Gastroesophageal sphincter (tissue), 3 donors: ENCODE measurements at regions not wholly inside any gene's neighbourhood (a gene's known extent, or its start where the extent isn't known, plus 50 kb on each side); places are given as distances from the start of the nearest gene placed in this dataset.

Source experiments
- POLR2A ChIP-seq, 2 donors: fragments of 450-650 bp; IDR thresholded peaks; one replicate each; pipeline ENCODE4 v1.6.1; 2017; ENCODE audit warnings: antibody characterized with exemption in 2 of 2, mild to moderate bottlenecking in 2 of 2, moderate library complexity in 1 of 2
- POLR2AphosphoS5 ChIP-seq: sonication (generic); formaldehyde crosslinking; IDR thresholded peaks from one replicate; pipeline ENCODE4 v1.6.1; 2017; ENCODE audit warnings: antibody characterized with exemption
- TF ChIP-seq, protein P1 (sequence below), 4 experiments: fragments of 200-600 bp in 2 of 4; fragments of 450-650 bp in 2 of 4; sonication (generic) in 1 of 4; IDR thresholded peaks; one replicate each; pipeline ENCODE4 v1.5.1; 2017 to 2019; ENCODE audit warnings: antibody characterized with exemption in 4 of 4, mild to moderate bottlenecking in 2 of 4, moderate library complexity in 2 of 4

DNA sequence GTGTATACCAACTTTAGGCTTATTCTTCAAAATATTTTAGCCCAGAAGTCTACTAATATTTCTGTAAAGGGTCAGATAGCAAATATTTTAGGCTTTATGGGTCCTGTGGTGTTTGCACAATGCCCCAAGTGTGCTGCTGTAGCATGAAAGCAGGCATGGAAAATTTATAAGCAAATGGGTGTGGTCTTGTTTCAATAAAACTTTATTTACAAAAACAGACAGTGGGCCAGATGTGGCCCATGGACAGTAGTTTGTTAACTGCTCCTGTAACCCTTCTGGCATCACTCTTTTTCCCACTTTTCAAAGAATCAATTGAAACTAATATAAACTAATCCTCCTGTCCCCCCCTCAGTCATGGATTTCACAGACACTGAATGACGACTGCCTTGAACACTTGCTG lies 410.7 kb downstream of the SHISA9 start:
- TF ChIP-seq, protein P1, sequence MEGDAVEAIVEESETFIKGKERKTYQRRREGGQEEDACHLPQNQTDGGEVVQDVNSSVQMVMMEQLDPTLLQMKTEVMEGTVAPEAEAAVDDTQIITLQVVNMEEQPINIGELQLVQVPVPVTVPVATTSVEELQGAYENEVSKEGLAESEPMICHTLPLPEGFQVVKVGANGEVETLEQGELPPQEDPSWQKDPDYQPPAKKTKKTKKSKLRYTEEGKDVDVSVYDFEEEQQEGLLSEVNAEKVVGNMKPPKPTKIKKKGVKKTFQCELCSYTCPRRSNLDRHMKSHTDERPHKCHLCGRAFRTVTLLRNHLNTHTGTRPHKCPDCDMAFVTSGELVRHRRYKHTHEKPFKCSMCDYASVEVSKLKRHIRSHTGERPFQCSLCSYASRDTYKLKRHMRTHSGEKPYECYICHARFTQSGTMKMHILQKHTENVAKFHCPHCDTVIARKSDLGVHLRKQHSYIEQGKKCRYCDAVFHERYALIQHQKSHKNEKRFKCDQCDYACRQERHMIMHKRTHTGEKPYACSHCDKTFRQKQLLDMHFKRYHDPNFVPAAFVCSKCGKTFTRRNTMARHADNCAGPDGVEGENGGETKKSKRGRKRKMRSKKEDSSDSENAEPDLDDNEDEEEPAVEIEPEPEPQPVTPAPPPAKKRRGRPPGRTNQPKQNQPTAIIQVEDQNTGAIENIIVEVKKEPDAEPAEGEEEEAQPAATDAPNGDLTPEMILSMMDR (IDR thresholded peaks at IDR 0.05): no peak
- TF ChIP-seq POLR2A (IDR thresholded peaks at IDR 0.05) (no peak), POLR2AphosphoS5 (no peak)
